GM04504 (cell line): ENCODE measurements at regions not wholly inside any gene's neighbourhood (a gene's known extent, or its start where the extent isn't known, plus 50 kb on each side); places are given as distances from the start of the nearest gene placed in this dataset.
A peak's percentile ranks its signal among the peaks of the same experiment; 100 is the strongest.

Experiments
- DNase-seq: peaks from one replicate; pipeline ENCODE4 v3.0.0-alpha.2; 2012; ENCODE audit warnings: low read depth

DNA sequence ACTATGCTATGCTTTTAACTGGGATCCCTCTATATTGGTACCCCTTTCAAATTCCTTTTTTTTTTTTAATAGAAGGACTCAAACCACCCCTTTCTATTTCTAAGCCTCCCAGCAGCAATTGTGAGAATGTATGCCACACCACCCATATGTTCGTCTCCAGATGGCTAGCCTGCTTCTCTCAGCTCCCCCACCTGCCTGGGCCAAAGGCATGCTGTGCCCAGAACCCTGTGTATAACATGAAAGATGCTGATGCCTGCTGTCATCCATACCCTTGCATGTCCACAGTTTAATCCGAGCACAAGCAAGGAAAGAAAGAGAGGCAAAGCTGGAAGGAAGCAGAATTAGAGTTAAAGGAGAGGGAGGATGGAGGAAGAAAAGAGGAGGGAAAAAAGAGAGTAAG is 159.5 kb upstream of the CNTN6 start:
- no peak for DNase-seq

DNA sequence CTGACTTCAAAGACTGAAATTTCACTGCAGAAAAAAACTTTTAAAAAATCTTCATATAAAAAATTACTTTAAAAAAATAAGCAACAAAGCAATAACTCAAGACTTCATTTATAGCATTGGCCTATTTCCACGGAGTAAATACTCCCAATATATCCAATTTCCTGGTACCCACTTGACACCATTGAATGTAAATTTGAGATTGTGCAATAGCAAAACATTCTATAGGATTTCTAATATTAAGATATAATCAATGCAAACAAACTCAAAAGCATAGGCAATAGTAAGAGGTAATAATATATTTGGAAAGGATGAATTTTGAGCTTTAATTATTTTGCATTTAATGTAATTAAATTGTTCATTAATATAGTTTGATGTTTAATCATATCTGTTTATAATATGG is 148.0 kb upstream of the CNTN6 start:
- DNase-seq: no peak

DNA sequence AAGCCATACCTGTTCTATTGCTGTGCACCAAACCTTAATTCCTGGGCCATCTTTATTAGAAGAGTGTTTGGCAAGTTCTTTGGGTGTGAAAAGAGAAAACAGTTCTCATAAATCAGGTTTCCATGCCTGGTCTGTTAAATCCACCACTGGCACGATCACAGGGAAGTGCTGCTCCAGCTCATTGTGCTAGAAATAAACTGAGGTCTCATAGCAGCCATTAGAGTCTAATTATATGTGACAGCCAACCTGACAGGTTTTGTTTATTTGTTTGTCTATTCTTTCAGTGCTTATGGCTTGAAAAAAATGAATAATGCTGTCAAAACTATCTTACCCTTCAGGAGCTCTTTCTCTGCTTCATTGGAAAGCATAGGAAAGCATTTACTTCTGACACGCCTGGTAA is 147.1 kb upstream of the CNTN6 start:
- DNase-seq: no peak

DNA sequence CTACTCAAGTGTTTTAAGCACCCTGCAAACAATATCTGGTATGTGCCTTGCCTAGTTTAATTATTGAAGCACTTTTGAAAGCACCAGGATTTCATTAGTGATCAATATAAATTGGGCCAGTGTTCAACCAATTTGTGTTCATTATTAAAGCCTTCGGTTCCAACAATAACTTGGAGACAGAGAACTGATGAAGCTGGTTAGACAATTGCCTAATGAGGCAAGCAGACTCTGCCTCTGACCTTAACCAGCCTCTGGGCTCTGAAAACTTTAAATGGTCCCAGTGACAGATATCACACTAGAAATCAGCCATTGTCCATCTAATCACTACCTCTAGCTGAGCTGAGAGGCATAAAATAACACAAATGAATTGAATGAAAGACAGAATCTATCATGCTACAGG is 139.9 kb upstream of the CNTN6 start:
- no peak for DNase-seq

DNA sequence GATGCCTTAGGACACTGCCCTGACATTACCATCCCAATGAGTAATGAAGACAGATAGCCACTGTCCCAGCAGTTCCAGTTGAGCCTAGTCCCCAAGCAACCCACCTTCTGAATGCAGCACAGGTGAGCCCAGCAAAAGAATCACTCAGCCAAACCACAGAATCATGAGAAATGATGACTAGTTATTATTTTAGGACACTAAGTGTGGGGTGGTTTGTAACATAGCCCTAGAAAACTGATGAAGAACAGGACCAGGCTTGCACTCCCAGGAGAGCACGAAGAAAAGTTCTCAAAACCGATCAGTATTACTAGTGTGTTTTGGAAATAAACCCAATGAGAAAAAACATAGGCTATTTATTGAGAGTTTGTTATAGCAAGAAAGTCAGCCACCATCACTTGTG is 129.6 kb upstream of the CNTN6 start:
- no peak for DNase-seq

DNA sequence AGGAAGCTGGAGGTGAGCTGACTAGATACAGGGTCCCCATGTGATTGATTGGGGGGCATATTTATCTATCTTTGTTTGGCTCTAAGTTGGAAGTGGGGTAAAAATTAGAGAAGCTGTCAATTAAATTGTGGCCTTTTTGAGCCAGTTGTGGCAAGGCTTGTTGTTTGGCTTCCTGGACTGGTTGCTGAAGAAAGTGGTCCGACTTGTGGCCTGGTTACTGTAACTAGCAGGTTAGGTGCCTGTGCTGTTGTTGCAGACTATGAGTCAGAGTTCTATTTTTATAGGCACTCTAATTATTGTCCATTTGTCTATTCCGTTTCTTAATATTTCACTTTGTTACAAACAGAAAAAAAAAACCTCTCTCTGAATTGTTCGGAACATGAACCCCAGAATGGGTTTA is 129.1 kb upstream of the CNTN6 start:
- no peak for DNase-seq

DNA sequence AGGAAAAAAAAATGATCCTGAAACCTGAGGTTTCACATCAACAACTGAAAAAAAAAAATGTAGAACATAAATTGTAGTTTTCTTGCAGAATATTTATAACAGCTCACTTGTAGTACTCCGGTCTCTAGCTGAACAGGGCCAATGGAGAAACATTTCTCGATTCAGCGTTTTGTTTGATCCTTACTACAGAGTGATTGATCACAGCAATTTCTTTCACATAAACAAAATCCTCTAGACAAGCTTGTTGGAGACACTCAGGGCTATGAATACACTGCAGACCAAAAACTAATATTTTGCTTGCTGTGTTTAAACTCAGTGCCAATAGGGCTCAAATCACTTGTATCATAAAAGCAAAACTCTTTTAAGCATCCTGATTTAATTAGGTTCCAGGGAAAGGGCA is 127.0 kb upstream of the CNTN6 start:
- DNase-seq: no peak

DNA sequence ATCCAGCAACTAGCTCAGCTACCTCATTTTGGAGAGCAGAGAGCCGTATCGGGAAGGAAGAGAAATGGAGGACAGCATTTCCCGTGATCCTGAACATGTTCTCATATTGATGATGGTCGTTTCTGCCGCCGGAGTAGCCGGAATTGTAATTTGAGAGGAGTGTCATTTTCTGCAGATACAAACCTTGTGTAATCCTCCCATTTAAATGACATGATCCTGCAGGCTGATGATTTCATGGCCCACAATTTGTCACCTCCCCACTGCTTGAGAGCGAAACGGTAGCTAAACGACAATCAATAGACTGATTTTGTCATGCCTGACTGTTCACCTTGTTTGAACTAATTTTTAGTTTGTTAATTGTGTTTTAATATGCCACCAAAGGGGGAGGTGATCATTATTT is 126.5 kb upstream of the CNTN6 start:
- no peak for DNase-seq

DNA sequence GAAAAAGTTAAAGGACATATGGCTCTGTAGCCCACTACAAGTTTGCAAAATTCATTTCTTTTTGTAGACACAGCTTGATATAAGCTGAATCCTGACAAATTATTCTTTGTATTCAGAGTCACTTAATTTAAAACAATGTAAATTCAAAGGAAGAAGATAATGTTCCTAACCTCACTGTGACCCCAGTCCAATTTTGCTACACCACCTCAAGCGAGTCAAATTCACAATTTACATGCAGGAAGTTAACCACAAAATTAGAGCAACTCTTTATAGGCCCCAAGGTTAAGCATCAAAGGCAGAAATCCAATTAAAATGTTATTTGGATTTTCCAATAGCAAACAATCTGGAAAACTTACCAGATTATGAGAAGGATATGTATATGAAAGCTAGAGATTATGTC is 119.5 kb upstream of the CNTN6 start:
- DNase-seq: no peak

DNA sequence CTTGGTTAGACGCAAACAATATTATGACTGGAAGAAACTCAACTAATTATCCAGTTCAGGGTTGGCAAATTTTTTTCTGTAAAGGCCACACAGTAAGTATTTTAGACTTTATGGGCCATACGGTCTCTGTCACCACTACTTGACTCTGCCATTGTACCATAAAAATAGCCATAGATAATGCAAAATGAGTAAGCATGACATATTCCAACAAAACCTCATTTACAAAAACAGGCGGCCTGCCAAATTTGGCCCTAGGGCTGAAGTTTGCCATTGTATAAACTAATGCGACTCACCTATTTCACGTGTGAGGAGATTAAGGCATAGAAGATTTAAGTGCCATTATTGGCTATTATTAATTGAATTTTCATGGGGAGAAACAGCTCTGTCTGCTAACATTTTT is 116.8 kb upstream of the CNTN6 start:
- no peak for DNase-seq

DNA sequence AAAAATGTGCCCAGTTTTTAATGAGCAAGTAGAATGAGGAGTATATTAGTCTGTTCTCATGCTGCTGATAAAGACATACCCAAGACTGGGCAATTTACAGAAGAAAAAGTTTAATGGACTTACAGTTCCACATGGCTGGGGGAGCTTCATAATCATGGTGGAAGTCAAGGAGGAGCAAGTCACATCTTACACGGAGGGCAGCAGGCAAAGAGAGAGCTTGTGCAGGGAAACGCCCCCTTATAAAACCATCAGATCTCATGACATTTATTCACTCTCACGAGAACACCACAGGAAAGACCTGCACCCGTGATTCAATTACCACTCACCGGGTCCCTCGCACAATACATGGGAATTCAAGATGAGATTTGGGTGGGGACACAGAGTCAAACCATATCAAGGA is 111.7 kb upstream of the CNTN6 start:
- no peak for DNase-seq

DNA sequence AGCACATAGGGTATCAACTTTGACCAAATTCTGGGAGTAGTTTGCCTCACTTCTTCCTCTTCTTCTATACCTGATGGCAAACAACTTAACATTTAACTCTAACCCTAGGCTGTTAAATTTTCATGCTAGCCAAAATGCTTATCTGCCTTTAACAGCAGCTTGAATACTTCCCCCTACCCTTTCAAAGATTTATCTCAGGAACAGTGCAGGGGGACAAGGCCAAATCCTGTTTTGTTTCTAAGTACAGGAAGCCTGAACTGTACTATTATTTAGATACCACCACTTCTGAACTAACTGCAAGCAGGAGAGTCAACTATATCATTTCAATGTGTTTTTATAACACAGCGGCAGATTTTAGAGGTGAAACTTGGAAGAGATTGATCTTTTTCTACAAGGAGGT is 104.0 kb upstream of the CNTN6 start:
- no peak for DNase-seq

DNA sequence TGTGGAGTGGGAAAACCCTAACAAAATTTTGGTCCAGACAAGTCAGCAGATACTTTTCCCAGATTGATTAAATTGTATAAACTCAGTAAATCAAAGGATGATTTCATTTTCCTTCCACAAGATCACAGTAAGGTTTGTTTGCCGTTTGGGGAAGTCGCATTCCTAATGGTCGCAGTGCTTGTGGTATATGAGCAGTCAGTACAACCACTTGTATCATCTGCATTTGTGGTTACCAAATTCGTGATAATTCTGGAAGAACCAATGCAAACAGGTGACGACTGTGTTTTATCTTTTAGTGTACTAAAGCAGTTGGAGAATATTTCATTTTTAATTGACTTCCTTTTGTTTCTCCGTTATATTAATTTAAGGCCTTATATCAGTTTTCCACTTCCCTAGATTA is 100.0 kb upstream of the CNTN6 start:
- DNase-seq: no peak

DNA sequence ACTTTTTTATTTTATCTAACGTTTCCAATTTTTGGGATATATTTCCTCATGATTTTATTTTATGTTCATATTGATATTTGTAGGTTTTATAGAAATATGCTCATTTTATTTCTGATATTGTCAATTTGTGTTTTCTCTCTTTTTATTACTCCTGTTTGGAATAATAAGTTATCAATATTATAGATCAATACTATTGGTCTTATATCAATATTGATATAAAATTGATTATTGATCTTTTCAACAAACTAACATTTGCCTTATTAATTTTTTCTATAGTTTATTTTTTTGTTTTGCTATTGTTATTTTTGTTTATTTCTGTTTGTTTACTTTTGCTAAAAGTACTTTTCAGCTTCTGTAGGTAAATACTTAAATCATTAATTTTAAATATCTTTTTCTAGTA is 90.8 kb upstream of the CNTN6 start:
- DNase-seq: no peak

DNA sequence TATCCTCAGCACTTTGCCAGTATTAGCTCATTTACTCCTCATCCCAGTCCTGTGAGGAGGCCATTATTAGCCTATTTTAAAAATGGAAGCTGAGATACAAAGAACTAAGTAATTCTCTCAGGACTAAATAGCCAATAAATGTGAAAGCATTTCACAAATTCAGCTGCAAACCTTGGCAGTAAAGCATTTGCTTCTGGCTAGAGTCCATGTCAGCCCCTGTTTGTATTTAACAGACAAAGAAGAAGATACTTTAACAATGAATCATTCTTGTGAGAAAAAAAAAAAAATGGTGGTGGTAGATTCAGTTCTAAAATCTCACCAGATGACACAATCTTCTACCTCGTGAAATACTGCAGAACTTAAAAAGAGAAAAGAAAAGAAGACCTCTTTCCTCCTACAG is 85.0 kb upstream of the CNTN6 start:
- peak; percentile 3 for DNase-seq

DNA sequence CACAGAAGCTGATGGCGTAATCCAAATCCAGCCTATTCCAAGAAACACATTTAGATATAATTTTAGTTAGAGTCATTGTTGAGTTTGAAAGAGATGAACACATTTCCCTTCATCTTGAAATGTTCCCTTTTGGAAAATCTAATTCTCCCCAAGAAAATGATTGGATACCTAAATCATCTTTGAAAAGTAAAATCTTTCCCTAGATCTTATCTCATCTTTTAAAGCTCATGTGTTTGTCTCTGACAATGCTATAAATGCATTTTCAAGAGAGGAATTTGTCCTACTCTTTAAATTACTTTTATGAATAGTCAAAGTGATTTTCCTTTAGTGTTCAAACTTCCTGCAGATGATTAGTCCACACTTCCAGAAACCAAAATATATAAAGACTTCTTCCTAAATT is 82.6 kb upstream of the CNTN6 start:
- no peak for DNase-seq

DNA sequence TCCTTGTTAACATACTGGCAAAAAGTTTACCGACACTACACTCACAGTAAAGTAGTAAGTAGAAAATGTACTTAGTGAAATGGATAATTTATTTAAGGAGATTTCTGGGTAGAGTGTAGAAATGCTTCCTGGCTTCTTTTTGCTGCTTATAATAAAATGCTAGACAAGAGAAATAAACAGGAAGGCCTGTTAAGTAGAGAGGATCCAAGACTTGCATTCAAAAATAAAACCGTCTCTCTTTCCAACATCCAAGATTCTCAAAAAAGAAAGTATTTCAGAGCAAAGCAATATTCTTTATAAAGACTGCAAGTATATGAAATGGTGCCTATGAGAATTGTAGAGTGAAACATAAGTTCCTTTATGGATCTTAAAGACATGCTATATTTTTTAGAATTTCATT is 77.0 kb upstream of the CNTN6 start:
- no peak for DNase-seq

DNA sequence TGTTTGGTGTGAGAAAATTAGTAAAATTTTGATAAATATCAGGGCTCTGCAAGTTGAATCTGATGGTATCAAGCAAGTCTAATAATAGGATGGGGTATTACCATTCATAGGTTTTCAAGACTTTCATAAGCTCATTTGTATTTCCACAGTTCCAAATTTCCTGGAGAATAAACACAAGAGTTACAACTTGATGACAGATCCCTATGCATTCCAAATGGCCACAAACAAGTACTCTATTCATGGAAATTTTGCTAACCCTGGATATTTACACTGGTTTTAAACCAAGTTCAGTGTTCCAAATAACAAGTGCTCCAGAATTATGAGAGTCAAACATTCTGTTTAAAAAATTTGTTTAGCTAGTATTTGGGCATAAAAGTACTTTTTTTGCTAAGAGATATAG is 75.0 kb upstream of the CNTN6 start:
- DNase-seq: no peak

DNA sequence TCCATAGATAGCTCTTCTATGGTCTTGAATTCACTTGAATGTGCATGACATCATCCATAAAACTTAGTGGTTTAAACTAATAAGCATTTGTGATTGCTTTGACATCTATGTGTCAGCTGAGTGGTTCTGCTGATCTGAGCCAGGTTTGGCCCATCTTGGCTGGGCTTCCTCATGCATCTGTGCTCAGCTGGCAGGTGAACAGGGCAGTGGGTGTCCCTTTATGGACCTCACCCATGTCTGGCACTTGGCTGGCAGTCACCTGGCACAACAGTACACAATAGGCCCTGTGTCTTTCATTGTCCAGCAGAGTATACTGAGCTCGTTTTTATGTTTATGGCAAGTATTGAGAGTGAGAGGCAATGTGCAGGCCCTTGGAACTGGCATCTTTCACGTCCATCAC is 73.7 kb upstream of the CNTN6 start:
- DNase-seq: no peak

DNA sequence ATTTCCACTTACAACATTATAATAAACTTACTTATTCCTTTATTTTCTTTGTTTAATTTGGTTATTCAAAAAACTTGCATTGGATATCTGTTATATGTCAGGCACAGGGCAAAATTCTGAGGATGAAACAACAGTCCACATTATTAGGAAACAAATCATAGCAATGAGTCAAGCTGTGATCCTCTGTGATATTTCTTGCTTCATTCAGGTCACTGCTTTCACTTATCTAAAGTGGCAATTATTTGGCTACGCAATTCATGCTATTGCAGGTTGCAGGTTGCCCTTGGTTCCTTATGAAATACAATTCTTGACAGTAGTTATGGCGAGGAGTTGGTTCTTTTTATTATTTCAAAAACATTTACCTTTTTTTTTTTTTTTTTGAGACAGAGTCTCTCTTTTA is 66.4 kb upstream of the CNTN6 start:
- DNase-seq: no peak

DNA sequence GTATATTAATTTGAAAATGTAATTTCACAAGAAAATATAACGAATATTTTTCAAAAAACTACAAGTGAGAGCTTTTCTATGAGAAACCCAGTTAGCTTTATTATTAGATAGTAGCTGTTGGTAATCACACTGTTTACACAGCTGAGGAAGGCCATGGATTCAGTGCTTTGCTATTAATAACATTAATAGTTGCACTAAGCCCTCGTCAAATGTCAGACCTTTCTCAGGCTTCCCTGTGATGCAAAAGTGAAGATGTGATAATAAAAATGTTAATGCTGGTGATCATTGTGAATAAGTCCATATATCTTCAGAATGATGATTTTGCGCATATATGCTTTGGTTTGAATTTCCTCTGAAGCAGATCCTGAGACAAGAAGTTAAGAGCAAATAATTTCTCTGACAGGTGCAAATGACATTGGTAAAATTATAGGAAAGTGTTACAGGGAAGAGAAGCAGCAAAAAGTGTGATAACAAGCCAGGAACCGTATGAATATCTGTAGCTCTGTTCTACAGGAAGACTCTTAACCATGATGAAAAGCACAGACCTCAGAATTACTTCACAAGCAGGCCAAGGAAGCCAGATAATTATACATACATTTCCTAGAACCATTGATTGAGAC is 56.5 kb upstream of the CNTN6 start:
- DNase-seq: no peak

DNA sequence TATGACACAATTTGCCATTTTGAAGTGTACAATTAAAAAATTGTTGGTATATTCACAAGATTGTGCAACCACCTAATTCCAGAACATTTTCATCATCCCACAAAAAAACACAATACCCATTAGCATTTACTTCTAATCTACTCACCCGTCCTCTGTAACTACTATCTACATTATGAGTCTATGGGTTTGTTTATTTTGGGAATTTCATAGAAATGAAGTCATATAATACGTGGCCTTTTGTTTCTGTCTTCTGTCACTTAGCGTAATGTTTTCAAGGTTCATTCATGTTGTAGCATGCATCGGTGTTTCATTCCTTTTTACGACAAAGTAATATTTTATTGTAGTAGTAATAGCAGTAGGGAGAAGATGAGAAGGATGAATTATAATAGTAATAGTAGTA is 55.2 kb upstream of the CNTN6 start:
- no peak for DNase-seq
